ENCODE measurements at regions not wholly inside any gene's neighbourhood (a gene's known extent, or its start where the extent isn't known, plus 50 kb on each side); places are given as distances from the start of the nearest gene placed in this dataset.
A peak's percentile ranks its signal among the peaks of the same experiment; 100 is the strongest.
"Not testable (repeated sequence)": the region's sequence is repeated elsewhere in the genome, so short reads cannot be mapped to it uniquely, and the experiment has no call there.

DNA sequence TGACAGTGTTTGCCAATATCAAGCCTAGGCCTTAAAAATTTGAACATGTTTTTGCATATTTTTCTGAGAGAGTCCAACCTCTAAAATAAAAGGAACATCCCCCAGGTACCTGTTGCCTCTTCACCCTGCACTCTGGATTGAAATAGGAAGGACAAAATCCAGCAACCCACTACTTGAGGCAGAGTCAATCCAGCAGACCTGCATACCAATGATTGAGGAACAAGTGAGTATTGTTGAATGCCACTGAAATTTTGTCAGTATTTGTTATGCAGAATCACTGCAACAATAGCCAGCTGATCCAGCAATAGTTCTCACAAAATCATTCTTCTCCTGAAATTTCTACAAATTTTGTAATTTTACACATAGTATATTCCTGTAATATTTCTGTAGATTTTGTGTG is 460.6 kb upstream of the FOXG1 start:
- DNase-seq (ENCODE audit: low read depth, low spot score) = no peak

GRCh38 chr14:28307506-28307905 is 459.1 kb upstream of the FOXG1 start:
- DNase-seq (ENCODE audit: low read depth, low spot score) = no peak

- peak; percentile 41 for DNase-seq (ENCODE audit: low read depth, low spot score)
Observed at GRCh38 chr14:28308734-28309133, 457.9 kb upstream of the FOXG1 start.

DNA sequence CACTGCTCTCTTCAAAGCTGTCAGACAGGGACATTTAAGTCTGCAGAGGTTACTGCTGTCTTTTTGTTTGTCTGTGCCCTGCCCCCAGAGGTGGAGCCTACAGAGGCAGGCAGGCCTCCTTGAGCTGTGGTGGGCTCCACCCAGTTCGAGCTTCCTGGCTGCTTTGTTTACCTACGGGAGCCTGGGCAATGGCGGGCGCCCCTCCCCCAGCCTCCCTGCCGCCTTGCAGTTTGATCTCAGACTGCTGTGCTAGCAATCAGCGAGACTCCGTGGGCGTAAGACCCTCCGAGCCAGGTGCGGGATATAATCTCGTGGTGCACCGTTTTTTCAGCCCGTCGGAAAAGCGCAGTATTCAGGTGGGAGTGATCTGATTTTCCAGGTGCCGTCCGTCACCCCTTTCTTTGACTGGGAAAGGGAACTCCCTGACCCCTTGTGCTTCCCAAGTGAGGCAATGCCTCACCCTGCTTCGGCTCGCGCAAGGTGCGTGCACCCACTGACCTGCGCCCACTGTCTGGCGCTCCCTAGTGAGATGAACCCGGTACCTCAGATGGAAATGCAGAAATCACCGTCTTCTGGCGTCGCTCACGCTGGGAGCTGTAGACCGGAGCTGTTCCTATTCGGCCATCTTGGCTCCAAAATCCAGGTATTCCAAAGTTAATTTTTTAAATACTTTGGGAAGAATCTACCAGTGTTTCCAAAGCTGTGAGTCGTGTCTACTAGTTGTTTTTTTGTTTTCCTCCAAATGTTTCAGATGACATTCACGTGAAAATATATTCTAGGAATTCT is 448.5 kb upstream of the FOXG1 start:
- not testable (repeated sequence) for DNase-seq (ENCODE audit: low read depth, low spot score)

GRCh38 chr14:28321475-28322244 is 444.9 kb upstream of the FOXG1 start:
- no peak for DNase-seq (ENCODE audit: low read depth, low spot score)

GRCh38 chr14:28323366-28323765 is 443.2 kb upstream of the FOXG1 start:
- DNase-seq (ENCODE audit: low read depth, low spot score) = no peak

DNA sequence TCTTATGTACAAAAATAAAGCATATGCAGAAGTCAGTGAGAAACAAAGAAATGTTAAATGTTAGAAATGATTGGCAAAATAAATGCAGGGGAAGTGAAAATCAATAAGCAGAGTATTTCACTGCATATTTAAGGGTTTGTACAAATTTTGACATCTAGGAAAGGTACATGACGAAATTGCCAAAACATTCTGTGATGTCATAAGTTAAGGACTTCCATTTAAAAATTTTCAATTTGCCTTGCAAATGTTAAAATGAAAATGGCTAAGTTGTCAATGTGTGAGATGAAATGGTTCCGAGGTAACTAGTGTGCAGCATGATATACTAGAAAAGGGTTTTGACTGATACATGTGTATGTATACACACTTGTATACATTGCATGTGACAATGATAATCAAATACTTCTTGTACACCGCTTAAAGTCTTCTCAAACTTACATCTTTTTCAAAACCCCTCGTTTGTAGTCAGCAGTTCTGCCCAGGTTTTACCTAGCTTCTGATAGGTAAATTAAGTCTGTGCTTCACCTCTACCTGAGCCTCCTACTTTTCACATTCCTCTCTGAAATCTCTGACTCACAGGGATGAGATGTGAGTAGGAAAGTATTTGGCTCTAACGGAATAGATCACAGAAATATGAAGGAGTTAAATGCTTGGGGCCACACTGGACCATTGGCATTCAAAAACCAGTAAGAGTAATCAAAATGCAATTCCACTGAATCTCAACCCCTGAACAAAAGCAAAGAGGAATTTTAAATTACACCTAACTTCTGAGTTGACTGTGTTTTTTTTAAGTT is 442.4 kb upstream of the FOXG1 start:
- DNase-seq (ENCODE audit: low read depth, low spot score) = no peak

DNA sequence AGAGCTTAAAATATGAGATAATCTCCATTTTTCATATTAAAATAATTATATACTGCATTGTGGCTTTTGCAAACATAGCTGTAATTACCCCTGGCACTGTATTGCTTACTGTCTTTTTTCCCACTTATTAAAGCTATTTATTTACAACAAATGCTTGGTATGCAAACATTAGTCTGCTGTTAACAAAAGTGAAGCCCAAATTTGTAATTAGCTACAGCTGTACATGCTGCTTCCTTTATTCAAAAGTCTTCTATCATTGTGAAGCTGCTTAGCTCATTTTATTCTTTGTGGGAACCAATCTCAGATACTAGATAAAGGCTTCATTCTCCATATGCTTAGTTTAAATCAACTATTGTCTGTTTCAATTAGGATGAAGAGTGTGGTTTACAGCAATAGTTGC is 425.8 kb upstream of the FOXG1 start:
- DNase-seq (ENCODE audit: low read depth, low spot score) = no peak

GRCh38 chr14:28344381-28344780 is 422.2 kb upstream of the FOXG1 start:
- DNase-seq (ENCODE audit: low read depth, low spot score) = no peak

DNA sequence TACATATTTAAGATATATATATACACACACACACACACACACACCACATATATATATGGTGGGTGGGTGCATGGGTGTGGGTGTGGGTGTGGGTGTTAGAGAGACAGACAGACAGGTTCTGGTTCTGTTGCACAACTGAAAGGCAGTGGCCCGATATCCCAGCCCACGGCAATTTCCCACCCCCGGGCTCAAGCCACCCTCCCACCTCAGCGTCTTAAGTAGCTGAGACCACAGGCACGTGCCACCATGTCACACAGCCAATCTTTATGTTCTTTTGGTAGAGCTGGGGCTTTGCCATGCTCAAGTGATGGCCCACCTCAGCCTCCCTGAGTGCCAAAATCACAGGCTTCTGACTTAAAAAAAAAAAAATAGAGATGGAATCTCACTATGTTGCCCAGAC is 417.8 kb upstream of the FOXG1 start:
- DNase-seq (ENCODE audit: low read depth, low spot score) = no peak

GRCh38 chr14:28356819-28357218 is 409.8 kb upstream of the FOXG1 start:
- DNase-seq (ENCODE audit: low read depth, low spot score) = no peak

DNA sequence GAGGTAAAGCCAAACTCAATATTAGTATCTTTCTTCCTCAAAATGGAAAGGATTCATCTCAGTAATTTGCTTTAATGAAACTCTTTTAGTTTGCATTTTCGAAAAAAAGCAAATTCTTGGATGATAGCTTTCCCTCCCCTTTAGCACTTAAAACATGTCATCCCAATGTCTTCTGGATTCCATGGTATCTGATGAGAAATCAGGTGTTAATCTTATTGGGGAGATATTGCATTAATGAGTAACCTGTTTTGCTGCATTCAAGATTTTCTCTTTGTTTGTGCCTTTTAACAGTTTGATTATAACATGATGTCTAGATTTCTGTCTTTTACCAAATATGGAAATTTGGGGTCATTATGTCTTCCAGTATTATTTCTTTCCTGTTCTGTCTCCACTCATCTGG is 405.1 kb upstream of the FOXG1 start:
- DNase-seq (ENCODE audit: low read depth, low spot score) = no peak

DNA sequence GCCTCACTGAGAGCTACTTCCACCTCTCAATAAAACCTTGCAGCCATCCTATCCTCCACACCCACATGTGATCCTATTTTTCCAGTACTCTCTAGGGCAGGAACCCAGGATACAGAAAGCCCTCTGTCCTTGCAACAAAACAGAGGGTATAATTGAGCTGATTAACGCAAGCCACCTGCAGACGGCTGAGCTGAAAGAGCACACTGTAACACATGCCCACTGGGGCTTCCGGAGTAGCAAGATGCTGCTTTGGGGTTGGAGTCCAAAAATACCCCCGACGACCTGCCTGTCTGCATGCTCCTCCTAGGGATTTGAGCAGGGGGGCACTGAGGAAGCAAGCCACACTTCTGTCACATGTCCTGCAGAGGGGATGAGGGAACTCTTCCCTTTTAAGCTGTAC is 401.1 kb upstream of the FOXG1 start:
- no peak for DNase-seq (ENCODE audit: low read depth, low spot score)

GRCh38 chr14:28373721-28374120 is 392.9 kb upstream of the FOXG1 start:
- no peak for DNase-seq (ENCODE audit: low read depth, low spot score)

- no peak for DNase-seq (ENCODE audit: low read depth, low spot score)
Observed at GRCh38 chr14:28375295-28375694, 391.3 kb upstream of the FOXG1 start.

DNA sequence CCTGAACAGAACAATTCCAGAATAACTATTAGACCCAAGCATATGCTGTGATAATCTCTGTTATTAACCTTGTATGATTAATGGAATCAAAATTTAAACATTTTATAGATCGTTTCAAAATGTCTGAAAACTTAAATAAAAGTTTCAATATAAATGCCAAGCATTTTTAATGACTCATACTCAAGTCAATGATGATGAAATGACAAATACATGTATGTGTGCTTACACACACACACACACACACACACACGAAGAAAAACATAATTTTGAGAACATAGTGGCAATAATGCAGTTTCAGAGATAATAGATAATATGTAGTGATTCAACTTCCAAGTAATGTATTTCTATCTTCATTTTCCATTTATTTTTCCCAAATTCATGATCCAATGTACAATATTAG is 384.9 kb upstream of the FOXG1 start:
- DNase-seq (ENCODE audit: low read depth, low spot score) = no peak

GRCh38 chr14:28382444-28383190 is 384.0 kb upstream of the FOXG1 start:
- peak; percentile 22 for DNase-seq (ENCODE audit: low read depth, low spot score)

GRCh38 chr14:28398506-28398905 is 368.1 kb upstream of the FOXG1 start:
- no peak for DNase-seq (ENCODE audit: low read depth, low spot score)

DNA sequence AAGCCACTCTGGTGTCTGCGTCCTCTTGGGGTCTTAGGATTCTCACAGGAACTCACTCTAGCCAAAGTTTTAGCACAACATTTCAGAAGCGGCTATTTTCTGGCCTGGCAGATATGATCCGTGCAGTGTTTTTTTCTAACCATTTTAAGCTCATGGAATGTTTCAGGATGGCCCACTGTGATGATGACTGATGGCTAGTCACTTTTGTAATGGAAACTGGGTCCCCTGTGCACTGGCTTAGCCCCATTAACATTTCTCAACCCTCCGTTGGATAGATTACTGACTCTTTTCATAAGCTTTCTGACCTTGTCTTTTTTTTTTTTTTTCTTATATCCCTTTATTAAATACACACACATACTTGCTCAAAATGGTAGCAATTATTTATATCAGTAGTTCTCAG is 364.9 kb upstream of the FOXG1 start:
- not testable (repeated sequence) for DNase-seq (ENCODE audit: low read depth, low spot score)

DNA sequence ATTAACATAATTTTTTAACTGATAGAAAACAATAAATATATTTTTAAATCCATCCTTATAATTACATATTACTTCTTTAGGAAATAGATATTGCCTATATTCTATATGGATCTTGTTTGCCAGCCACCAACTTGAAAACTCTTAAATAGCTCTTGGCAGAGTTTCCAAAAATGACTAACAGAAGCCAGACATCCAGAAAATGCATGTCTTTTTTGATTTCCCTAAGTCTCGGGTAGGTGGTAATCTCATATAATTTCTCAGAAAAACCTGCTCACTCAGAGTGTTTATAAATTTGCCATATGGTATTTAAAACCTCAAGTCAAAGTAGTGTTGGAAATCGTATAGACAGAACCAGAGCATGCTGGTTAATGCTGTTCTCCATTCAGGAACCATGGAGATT is 360.4 kb upstream of the FOXG1 start:
- DNase-seq (ENCODE audit: low read depth, low spot score) = no peak

- DNase-seq (ENCODE audit: low read depth, low spot score) = no peak
Observed at GRCh38 chr14:28407031-28407825, 359.4 kb upstream of the FOXG1 start.
